Breast epithelium (tissue), 4 donors: ENCODE measurements at regions not wholly inside any gene's neighbourhood (a gene's known extent, or its start where the extent isn't known, plus 50 kb on each side); places are given as distances from the start of the nearest gene placed in this dataset.

ENCODE experiments used
- DNase-seq, 2 donors: peaks; one replicate each; pipeline ENCODE4 v3.0.0-alpha.2; 2019; ENCODE audit warnings: low spot score in 2 of 2
- H3K27ac ChIP-seq, 2 donors: fragments of 200-600 bp; sonication (generic) in 1 of 2; one replicate each; pipeline ENCODE4 v1.5.1; 2016 to 2019; ENCODE audit warnings: mild to moderate bottlenecking in 1 of 2
- H3K27me3 ChIP-seq, 2 donors: fragments of 200-600 bp; sonication (generic) in 1 of 2; one replicate each; pipeline versions ENCODE4 v1.5.1 to v1.6.0; 2017 to 2019; ENCODE audit warnings: control low read depth in 1 of 2, mild to moderate bottlenecking in 1 of 2
- H3K36me3 ChIP-seq: fragments of 200-600 bp; one replicate; pipeline ENCODE4 v1.5.1; 2019
- H3K4me1 ChIP-seq, 2 donors: fragments of 200-600 bp; sonication (generic); one replicate each; pipeline ENCODE4 v1.5.1; 2016 to 2019; ENCODE audit warnings: control low read depth in 1 of 2
- H3K4me3 ChIP-seq, 3 donors: fragments of 200-600 bp; sonication (generic); 1 replicate in 2 of 3; 2 replicates in 1 of 3; pipeline ENCODE4 v1.5.1; 2016 to 2019; ENCODE audit warnings: mild to moderate bottlenecking in 3 of 3, moderate library complexity in 2 of 3
- H3K9me3 ChIP-seq, 2 donors: fragments of 200-600 bp; sonication (generic) in 1 of 2; one replicate each; pipeline ENCODE4 v1.5.1; 2016 to 2019; ENCODE audit warnings: control low read depth in 1 of 2
- CTCF ChIP-seq, 3 donors: fragments of 450-650 bp; IDR thresholded peaks; one replicate each; pipeline ENCODE4 v1.5.1; 2016 to 2017; ENCODE audit warnings: antibody characterized with exemption in 3 of 3, mild to moderate bottlenecking in 3 of 3, moderate library complexity in 3 of 3
- POLR2A ChIP-seq: fragments of 450-650 bp; IDR thresholded peaks from one replicate; pipeline ENCODE4 v1.6.1; 2016; ENCODE audit warnings: antibody characterized with exemption, mild to moderate bottlenecking, moderate library complexity
- POLR2AphosphoS5 ChIP-seq, 3 donors: sonication (generic); formaldehyde crosslinking; IDR thresholded peaks; one replicate each; pipeline ENCODE4 v1.6.1; 2017; ENCODE audit warnings: antibody characterized with exemption in 3 of 3
- intact Hi-C: fragments of 100-400 bp; cut with DNase I; formaldehyde crosslinking; loops from one replicate; pipeline ENCODE4 v1.15.1; 2023; ENCODE audit warnings: low total_unique reads

DNA sequence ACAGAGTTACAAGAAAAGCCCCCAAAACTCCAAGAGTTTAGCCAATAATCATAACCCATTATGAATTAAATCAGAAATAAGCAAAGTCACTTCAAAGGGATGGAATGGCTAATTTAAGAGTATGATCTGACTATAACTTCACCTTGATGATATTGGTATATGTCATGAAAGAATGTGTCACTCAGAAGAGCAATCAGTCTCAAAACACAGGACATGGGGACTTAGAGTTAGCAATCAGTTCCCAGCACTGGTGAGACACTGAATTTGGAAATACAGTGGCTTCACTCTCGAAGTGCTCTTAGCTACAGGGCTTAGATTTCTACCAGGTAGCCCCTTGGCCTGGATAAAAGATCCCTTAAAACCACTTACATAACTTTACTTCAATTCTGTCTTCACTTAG is 65.7 kb upstream of the EXOC1L start:
- H3K27ac ChIP-seq, result no peak overlapping the region
- no peaks in the 10 kb centered on the region for H3K4me1 ChIP-seq
- no peaks in the 10 kb centered on the region for H3K36me3 ChIP-seq
- H3K27me3 ChIP-seq, result no peaks in the 10 kb centered on the region
- DNase-seq, result no peak
- no peaks in the 10 kb centered on the region for H3K9me3 ChIP-seq
- TF ChIP-seq POLR2A, result no peak
- no peak for TF ChIP-seq POLR2AphosphoS5 (IDR thresholded peaks at IDR 0.05)
- TF ChIP-seq CTCF (IDR thresholded peaks at IDR 0.05), result no peak
- H3K4me3 ChIP-seq, result no peak overlapping the region
- intact Hi-C loops, result no loop called here

GRCh38 chr4:55754754-55755350 is 64.7 kb upstream of the EXOC1L start:
- DNase-seq, result no peak
- H3K9me3 ChIP-seq, result no peaks in the 10 kb centered on the region
- H3K4me1 ChIP-seq, result no peaks in the 10 kb centered on the region
- intact Hi-C loops, result no loop called here
- TF ChIP-seq CTCF (IDR thresholded peaks at IDR 0.05), result no peak
- no peak for TF ChIP-seq POLR2AphosphoS5 (IDR thresholded peaks at IDR 0.05)
- no peak for TF ChIP-seq POLR2A
- H3K4me3 ChIP-seq, result no peak overlapping the region
- H3K27ac ChIP-seq, result no peak overlapping the region
- no peaks in the 10 kb centered on the region for H3K27me3 ChIP-seq
- H3K36me3 ChIP-seq, result no peaks in the 10 kb centered on the region

GRCh38 chr4:55756208-55756607 is 63.4 kb upstream of the EXOC1L start:
- DNase-seq, result no peak
- no peak overlapping the region for H3K27ac ChIP-seq
- H3K36me3 ChIP-seq, result no peaks in the 10 kb centered on the region
- no peak overlapping the region for H3K4me3 ChIP-seq
- intact Hi-C loops, result no loop called here
- no peaks in the 10 kb centered on the region for H3K9me3 ChIP-seq
- no peaks in the 10 kb centered on the region for H3K4me1 ChIP-seq
- TF ChIP-seq CTCF (IDR thresholded peaks at IDR 0.05) (no peak), POLR2AphosphoS5 (IDR thresholded peaks at IDR 0.05) (no peak), POLR2A (no peak)
- H3K27me3 ChIP-seq, result no peaks in the 10 kb centered on the region

DNA sequence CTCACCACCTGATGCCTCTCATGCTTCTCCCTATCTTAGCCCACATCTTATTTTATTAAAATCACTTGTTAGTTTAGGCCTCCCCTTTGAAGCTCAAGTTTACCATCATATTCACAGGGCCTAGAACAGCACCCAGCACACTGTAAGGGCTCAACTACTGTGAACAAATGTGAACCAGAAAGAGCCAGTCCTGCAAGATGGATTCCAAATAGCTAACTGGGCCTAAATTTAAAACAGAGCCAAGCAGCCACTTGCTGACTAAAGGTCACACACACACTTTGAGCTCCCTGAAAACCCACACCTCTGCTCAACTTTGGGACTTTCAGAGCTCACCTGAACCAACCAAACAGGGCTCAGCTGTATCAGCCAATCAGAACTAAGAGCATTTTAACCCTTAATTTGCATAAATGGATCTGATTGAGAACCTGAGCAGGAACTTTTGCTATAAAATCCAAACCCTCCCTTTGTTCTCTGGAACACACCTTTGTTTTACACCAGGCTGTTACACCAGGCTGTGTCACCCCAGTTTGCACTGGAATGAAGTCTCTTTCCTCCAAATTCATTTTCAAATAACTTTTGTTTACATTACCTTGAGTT is 62.1 kb upstream of the EXOC1L start:
- no peaks in the 10 kb centered on the region for H3K4me1 ChIP-seq
- DNase-seq, result no peak
- H3K27me3 ChIP-seq, result no peaks in the 10 kb centered on the region
- no peaks in the 10 kb centered on the region for H3K9me3 ChIP-seq
- H3K36me3 ChIP-seq, result no peaks in the 10 kb centered on the region
- TF ChIP-seq POLR2A, result no peak
- TF ChIP-seq POLR2AphosphoS5 (IDR thresholded peaks at IDR 0.05), result no peak
- no peak for TF ChIP-seq CTCF (IDR thresholded peaks at IDR 0.05)
- no peak overlapping the region for H3K4me3 ChIP-seq
- H3K27ac ChIP-seq, result no peak overlapping the region
- intact Hi-C loops, result no loop called here

- DNase-seq, result no peak
- Histone ChIP-seq H3K27me3 (no peaks in the 10 kb centered on the region), H3K36me3 (no peaks in the 10 kb centered on the region), H3K27ac (no peak overlapping the region), H3K4me3 (no peak overlapping the region), H3K4me1 (no peaks in the 10 kb centered on the region), H3K9me3 (no peaks in the 10 kb centered on the region)
- TF ChIP-seq POLR2A, result no peak
- no peak for TF ChIP-seq CTCF (IDR thresholded peaks at IDR 0.05)
- no peak for TF ChIP-seq POLR2AphosphoS5 (IDR thresholded peaks at IDR 0.05)
- intact Hi-C loops, result no loop called here
These were observed 61.5 kb upstream of the EXOC1L start for GRCh38 chr4:55758066-55758465.
